HUDEP-2 (cell line): ENCODE measurements at regions not wholly inside any gene's neighbourhood (a gene's known extent, or its start where the extent isn't known, plus 50 kb on each side); places are given as distances from the start of the nearest gene placed in this dataset.
"Not testable (repeated sequence)": the region's sequence is repeated elsewhere in the genome, so short reads cannot be mapped to it uniquely, and the experiment has no call there.

ENCODE experiments used
- DNase-seq, 76 experiments: peaks; one replicate each; lab custom pipeline; 2025; ENCODE audit not compliant: unreplicated experiment in 76 of 76; lab: John Stamatoyannopoulos, UW

DNA sequence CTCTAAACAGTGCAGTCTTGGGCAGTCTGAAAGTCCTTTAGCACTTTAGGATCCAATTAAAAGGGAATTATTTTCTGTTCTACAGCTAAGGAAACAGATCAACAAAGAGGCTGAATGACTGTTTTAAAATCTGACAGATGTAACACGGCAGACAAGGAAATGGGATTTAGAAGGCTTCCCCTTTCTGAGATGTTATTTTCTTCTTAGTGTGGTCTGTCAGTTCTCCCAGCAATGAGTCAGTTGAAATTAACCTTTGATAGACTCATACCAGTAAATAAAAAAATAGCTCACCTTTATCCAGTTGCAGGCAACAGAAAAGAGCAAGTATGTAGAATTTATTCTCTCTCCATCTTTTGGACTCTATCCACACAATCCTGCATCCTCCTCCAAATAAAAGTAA lies 98.1 kb downstream of the NEDD1 start:
- DNase-seq = no peak

DNA sequence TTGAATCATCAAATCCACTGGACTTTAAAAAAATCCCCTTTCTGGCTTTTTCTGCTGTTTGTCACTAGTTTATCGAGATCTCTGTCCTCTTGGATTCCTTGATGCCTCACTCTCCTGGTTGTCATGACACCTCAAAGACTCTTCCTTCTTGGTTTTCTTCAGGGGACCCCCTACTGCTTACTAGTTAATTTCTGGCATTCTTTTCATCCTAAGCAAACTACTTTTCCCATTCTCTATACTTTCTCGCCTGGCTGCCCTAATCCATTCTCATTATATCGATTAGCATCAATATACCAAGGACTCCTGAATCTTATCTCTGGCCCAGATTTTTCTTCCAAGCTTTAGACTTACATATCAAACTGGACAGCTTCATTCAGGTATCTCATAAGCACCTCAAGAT lies 98.6 kb downstream of the NEDD1 start:
- no peak for DNase-seq

DNA sequence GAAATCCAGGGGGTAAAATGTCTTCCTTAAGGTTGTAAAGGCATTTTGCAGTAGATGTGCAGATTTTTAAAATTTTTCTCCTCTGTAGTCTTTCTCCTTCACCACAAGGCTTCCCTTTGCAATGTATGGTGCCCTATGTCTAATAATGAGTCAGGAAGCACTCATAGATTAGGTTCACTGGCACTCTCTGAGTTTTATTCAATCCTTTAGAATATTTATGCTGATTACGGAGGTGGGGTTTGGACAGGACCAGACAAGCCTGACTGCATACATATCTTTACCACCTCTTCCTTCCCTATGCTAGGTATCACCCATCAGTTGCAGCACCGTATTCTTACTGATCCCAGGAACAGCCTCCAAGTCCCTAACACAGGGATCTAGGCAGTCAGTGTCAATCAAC lies 99.5 kb downstream of the NEDD1 start:
- DNase-seq = no peak

DNA sequence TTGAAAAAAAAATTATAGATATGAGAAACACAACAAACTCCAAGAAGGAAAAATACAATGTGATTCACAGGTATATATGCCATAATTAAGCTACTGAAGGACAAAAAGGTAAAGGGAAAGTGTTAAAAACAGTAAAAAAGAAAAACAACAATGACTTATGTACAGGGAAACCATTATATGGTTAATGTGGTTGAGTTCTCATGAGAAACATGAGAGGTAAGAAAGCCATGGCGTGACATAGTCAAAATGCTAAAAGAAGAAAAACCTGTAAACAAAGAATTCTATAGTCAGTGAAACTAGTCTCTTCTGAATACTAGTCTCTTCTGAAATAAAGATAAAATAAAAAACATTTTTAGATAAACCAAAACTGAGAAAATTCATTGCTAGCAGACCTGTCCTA lies 109.1 kb downstream of the NEDD1 start:
- no peak for DNase-seq

DNA sequence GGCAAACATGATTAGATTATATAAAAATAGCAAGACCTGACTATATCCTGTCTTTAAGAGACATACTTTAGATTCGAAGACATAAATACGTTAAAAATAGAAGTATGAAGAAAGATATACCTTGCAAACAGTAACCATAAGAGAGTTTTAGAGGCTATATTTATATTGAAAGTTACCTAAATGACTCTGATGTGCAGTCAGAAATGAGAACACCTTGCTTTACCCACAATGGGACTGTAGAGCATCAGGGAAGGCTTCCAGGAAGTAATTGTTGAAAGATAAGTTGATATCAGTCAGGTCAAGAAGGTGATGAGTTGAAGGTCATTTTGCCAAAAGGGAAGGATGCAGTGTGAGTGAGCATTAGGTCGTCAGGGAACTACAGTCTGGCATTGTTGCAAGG lies 110.2 kb downstream of the NEDD1 start:
- no peak for DNase-seq

DNA sequence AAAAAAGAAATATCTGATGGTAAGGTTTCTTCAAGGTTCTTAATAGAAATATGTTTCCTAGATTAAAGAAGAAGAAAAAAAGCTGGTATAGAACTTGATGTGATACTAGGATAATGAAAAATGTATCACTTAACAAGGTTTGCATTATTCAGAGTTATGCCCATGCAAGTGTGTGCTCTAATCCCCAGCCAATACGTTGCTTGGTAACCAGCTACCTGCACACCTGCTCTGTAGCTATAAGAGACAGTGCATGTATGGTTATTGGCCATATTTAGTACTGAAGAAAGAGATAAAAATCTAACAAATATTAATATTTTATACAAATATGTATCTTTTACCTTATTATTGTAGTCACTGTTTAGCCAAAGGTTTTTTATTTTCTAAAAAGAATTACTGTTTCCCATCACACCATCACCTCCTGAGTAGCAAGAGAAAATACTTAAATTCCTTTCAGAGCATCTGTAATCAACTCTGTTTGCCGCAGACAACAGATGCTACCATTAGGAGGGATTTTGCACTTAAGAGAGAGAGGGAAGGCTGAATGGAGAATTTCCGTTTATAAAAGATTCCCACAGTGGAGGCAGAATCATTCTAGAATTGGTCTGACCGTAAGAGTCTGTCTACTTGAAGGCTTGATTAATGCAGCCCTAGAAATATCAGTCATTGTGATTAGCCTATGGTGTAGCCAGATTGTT lies 115.6 kb downstream of the NEDD1 start:
- no peak for DNase-seq

DNA sequence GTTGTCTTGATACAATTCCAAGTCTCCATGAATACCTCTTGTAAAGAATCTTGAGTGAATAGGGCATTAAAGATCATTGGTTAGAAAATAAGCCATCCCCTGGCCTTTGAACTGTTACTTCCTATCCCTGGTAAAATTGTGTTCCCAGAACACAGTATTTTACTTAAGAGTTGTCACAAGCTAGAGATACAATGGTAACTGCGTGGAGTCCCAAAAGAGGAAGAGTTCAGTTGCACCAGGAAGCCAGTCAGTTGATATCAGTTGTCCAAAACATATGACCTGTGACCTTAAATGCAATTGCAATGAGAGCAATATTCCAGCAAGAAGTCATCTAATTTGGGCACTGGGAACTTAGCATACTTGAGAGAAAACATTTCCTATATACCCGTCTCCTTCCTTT lies 117.3 kb downstream of the NEDD1 start:
- DNase-seq = no peak

DNA sequence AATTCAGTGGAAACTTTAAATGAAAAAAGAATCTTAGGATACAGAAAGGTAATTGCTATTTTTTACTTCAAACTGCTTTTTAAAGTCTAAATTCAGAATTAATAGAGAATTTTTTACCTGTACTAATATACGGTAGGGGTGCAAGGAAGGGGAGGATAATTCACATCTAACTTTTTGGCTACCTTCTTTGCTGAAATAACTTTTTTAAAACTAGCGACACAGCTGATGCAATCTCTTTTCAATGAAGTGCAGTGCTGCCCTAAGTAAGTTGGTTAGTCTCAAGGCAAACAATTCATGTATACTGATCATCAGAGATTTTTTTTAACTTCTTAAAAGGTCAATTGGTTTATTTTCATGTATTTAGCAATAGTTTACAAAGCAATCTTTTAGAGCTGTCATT lies 119.8 kb downstream of the NEDD1 start:
- no peak for DNase-seq

DNA sequence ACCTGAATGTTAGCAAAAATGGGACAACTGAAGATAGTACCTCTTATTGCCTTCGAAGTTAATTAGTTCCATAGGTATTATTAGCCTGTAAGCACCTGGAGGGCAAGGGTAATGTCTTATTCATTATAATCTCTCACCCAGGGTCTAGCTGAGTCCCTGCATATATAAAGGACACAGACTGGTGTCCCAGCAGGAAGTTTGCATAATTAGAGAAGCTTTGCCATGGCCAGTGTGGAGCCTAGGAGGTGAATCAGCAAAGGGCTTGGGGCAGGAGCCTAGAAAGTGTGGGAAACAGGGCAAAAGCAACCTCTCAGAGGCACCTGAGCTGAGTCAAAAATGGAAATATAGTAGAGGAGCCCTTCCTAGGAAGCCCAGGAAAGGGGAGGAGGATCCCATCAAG lies 120.4 kb downstream of the NEDD1 start:
- no peak for DNase-seq

DNA sequence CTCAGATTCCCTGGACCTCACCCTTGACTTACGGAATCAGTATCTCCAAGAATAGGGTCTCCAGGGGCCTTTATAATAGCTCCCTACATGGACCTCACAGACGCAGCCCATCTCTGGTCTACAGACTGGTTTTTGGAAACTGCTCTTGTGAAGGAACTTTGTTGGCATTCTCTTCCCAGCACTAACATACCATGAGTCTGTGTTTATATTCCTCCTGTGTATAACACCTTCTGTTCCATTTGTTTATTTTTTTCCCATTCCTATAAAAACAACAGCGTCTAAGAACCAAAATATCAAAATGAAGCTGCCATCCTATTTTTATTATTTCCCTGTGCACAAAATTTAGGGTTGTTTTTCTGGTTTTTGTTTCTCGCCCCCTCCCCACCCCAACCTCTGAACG lies 131.1 kb downstream of the NEDD1 start:
- DNase-seq = no peak

DNA sequence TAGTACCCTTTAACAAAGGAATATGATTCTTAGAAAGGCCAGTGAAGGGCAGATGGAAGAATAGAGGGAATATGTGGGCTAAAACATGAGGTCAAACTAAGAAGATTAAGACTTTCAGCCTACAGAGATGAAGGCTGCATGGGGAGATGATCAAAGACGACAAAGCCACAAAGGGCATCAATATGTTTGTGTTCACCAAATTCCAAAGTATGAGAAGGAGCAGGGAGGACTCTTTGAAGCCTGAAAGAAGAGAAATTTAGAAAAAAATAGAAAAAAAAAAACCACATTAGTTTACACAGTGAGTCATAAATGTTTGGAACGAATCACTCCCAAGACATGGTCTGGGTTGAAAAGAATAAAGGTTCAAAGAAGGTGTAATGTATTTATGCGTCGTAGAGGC lies 131.8 kb downstream of the NEDD1 start:
- DNase-seq = no peak

DNA sequence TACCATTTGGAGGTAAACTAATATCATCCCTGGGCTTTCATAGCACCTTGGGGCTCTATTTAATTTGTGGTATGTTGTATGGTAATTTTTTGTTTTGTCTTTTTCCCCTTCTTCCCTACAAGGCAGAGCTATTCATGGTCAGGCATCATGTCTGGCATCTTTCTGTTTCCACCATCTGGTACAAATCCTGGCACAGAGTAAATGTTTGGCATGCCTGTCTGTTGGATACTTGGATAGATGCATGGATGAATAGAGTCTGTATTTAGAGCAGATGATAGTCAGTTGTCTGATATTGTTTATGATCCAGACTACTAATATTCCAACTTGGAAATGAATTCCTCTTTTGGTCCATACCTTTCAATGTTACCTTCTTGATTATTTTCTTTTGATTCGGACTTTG lies 139.8 kb downstream of the NEDD1 start:
- no peak for DNase-seq

DNA sequence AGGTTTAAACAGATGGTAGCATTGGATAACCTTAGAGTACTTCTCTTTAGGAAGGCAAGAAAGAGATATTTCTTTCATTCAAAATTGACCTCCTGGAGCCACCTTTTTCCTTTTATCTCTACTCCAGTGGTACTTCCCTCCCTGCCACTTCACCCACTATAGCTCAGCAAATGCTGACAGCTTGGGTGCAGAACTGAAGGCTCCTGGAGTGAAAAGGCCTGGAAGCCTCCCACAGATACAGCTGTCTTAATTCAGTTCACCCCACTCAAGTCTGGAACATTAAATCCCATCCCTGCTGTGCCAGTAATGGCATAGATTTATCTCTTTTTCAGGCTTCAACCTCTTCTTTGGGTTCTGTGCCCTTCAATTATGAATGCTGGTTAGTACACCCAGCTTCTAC lies 140.3 kb downstream of the NEDD1 start:
- no peak for DNase-seq

DNA sequence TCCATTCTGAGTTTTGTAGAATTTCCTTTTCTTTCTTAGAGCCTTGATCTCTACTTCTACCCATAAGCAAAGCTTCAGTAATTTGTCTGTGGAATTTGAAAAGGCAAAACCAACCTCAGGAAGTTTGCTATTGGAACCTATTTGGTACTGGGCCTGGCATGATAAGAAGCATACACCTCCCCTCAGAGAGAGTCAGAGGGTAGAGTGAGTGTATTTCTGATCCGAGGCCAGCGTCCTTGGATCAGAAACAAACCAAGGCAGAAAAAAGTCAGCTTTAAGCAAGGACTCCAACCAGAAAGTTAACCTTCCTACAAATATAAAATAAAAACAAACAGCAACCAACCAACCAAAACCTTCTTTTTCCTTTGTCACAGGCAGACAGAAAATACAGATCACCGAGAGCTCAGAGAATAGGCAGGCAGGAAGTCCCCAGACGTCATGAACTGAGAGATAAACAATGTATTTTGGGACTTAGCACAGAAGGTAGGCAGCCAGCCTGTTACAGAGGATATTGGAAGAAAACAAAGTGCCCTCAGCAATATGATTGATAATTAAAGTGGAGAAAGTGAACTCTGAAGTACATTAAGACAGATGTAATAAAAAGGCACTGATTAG lies 141.5 kb downstream of the NEDD1 start:
- no peak for DNase-seq

DNA sequence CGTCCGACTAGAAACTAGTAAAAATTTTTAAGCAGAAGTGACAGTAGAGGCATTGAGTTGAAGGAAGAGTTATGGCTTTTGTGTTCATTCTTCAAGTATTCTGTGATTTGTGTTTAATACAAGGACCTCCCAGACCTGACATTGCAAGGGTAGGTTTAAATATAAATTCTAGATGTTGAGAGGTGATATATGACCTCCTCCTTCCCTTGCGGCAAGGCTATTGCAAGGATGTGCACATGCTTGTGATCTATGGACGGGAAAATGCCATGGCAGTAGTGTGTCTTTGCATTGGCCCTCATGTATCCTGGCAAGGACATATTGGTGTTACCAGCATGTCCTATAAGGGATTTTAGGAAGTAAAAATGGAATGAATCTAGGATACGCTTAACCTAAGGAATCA lies 143.5 kb downstream of the NEDD1 start:
- no peak for DNase-seq

DNA sequence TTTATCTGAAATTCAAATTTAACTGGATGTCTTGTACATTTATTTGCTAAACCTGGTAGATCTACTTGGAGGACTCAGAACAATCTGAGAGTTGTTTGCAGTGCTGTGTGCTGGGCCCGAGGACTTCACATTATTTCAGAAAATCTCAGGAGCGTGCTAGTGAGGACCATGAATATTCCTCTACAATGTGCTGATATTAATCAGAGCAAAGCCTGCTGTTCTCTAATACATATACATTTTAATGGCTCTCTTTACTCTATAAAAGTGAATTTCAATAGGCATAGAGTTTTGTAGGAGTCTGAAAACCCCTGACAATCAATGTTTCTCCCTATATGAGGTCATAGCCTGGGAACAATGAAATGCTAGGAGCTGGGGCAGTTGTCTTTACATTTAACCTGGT lies 144.3 kb downstream of the NEDD1 start:
- DNase-seq = no peak

DNA sequence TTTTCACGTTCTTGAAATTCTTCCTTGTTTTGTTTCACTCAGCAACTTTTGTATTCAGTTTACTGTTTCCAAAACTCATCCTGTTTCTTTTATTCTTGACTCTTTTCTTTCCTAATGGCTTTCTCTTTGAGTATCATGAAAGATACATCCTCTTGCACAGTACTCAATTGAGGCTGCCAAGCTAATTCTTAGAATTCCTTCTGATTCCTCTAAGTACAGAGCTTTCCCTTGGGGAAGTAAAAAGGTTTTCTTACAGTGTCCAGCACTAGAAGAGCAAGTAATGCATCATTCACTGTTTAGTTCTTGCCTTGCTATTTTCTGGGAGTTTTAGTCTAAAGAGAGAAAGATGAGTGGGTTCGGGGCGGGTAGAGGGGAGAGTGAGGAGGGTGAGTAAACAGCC lies 154.1 kb downstream of the NEDD1 start:
- no peak for DNase-seq

DNA sequence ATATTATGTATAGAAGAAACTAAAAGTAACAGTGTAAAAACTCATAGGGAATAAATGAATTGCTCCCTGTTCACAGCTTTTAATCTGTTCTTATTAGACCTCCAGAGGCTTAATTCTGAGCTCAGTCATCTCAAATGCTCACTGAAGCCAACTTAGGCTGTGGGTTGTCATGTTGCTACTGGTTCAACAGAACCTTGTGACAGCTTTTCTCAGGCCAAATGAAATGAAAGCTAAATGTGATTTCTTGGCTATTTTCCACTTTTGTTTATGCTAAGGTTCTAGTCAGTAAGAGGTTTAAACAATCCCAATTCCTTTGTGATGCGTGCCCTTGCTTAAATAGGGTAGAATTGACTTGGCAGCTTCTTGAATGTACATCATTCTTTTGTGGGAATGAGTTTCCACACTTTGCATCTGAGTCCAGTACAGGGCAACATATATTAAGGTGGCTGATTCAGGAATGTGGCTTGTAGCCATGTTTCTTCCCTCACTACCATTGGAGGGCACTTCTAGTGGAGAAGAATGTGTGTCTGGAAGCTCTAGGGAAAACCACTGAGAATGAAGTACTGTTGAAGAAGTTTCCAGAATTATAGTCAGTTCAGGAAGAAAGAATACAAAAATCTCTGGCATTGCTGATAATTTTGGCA lies 156.4 kb downstream of the NEDD1 start:
- no peak for DNase-seq

DNA sequence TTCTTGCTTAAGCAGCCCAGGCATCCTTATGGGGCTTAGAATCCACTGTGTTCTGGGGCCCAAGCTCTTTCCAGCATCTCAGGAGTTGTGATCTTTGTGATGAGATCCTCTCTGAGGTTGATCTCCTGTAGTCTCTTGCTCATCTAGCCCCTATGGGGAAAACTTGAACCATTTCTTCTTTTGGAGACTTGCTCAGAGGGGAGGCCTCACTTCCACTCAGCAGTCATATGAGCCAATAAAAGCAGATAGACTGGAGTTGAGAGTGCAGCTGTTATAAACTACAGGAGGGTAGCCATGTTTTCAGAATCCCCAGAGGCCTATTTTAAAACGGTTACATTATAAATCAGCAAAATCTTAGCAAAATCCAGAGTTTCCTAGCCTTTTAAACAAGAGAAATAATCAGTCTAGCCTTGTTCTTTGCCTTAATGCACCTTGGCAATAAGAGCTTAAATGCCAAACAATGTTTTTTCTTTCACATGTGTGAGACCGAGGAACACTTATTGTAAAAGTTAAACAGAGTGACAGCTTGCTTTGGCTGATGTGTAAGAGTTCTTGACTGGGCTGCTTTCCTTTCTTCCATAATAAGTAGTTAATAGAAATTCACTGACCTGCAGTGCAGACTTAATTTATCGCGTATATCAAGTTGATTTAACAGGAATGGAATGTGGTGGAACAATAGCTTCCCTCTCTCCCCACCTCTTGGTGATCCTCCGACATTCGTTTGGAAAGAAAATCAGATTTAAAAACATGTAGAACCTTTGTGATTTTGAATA lies 168.3 kb downstream of the NEDD1 start:
- no peak for DNase-seq

DNA sequence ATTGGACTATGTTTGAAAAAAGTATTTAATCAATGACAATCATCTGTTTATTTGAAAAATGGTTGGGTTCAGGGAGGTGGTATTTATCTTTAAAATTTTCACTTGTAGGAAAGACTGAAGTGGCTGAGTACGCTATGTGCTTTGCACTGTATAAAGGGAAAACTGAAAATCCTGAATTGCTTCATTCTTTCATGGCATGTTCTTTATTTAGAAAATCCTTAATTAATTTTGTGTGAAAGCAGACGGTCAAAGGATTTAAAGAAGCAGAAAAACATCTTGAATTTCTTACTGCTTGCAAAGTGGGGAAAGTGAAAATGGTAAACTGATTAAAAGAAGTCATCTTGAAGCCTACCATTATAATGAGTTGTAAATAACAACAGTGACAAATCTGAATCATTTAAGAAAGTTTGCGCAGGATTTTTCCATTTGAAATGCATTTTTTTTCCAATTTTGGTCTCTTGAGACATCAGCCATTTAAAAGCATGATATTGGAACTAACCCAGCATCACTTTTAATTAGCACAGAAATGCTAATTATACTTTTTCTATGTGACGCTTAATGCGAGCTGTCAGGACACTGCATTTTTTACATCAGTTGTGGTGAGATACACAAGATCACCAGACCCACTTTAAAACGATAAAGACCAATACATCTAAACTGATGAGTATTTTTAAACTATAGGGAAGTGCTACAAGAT lies 169.0 kb downstream of the NEDD1 start:
- no peak for DNase-seq

DNA sequence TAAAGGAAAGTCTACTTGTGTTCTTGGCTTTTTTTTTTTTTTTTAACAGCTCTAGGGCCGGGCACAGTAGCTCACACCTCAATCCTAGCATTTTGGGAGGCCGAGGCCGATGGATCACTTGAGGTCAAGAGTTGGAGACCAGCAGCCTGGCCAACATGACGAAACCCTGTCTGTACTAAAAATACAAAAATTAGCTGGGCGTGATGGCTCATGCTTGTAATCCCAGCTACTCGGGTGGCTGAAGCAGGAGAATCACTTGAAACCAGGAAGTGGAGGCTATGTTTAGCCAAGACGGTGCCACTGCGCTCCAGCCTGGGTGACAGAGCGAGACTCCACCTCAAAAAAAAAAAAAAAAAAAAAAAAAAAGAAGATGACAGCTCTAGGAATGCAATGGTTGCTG lies 169.9 kb downstream of the NEDD1 start:
- DNase-seq = not testable (repeated sequence)
